ENCODE measurements at regions not wholly inside any gene's neighbourhood (a gene's known extent, or its start where the extent isn't known, plus 50 kb on each side); places are given as distances from the start of the nearest gene placed in this dataset.
A peak's percentile ranks its signal among the peaks of the same experiment; 100 is the strongest.

DNA sequence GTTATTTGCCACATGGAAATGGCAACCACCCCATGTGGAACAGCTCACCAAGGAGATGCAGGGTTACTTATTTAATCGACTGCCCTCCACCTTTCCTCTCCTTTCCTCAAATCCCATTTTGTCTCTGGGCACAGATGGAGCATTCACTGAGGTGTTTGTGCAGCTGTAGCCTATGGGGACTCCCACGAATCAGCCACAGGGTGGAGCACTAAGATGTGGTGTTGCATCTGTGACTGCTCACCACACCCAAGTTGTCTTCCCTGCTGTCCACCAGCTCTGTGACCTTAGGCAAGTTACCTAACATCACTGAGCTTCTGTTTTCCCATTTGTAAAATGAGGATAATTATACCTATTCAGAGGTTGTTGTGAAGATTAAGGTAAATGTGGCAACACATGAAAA, 252.4 kb upstream of the CPEB2 start:
- H3K27me3 ChIP-seq, result no peaks in the 10 kb centered on the region
- peak in 2 of 3 donors; percentile 33 to 59 for DNase-seq
- 38% methylated on average over 2 of the region's 2 CpGs for WGBS (ENCODE audit: insufficient coverage, low coverage, low lambda C conversion rate, missing lambda C conversion rate)

DNA sequence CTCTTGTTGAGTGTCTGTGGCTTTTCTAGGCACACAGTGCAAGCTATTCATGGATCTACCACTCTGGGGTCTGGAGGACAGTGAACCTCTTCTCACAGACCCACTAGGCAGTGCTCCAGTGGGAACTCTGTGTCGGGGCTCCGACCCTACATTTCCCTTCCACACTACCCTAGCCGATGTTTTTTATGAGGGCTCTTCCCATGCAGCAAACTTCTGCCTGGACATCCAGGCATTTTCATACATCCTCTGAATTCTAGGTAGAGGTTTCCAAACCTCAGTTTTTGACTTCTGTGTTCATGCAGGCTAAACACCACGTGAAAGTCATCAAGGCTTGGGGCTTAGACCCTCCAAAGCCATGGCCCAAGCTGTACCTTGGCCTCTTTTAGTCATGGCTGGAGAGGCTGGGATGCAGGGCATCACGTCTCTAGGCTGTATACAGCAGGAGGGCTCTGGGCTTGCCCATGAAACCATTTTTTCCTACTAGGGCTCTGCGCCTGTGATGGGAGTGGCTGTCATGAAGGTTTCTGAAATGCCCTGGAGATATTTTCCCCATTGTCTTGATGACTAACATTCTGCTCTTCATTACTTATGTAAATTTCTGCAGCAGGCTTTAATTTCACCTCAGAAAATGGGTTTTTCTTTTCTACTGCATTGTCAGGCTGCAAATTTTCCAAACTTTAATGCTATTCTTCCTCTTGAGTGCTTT, 249.8 kb upstream of the CPEB2 start:
- Histone ChIP-seq H3K9me3 (no peaks in the 10 kb centered on the region), H3K4me3 (no peak overlapping the region), H3K27me3 (no peaks in the 10 kb centered on the region), H3K27ac (no peak overlapping the region), H3K4me1 (no peaks in the 10 kb centered on the region), H3K36me3 (no peaks in the 10 kb centered on the region)
- DNase-seq (no peak), ATAC-seq (no peak)
- TF ChIP-seq, protein P1, sequence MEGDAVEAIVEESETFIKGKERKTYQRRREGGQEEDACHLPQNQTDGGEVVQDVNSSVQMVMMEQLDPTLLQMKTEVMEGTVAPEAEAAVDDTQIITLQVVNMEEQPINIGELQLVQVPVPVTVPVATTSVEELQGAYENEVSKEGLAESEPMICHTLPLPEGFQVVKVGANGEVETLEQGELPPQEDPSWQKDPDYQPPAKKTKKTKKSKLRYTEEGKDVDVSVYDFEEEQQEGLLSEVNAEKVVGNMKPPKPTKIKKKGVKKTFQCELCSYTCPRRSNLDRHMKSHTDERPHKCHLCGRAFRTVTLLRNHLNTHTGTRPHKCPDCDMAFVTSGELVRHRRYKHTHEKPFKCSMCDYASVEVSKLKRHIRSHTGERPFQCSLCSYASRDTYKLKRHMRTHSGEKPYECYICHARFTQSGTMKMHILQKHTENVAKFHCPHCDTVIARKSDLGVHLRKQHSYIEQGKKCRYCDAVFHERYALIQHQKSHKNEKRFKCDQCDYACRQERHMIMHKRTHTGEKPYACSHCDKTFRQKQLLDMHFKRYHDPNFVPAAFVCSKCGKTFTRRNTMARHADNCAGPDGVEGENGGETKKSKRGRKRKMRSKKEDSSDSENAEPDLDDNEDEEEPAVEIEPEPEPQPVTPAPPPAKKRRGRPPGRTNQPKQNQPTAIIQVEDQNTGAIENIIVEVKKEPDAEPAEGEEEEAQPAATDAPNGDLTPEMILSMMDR (IDR thresholded peaks at IDR 0.05), result no peak
- no peak for TF ChIP-seq POLR2A (IDR thresholded peaks at IDR 0.05)
- WGBS (ENCODE audit: insufficient coverage, low coverage, low lambda C conversion rate, missing lambda C conversion rate), result 61% methylated on average over 4 of the region's 6 CpGs
- intact Hi-C loops (cut with DNase I), result no loop called here

More for the DNA sequence above, 252.4 kb upstream of the CPEB2 start:
- Histone ChIP-seq H3K9me3 (no peaks in the 10 kb centered on the region), H3K36me3 (no peaks in the 10 kb centered on the region), H3K4me1 (no peaks in the 10 kb centered on the region), H3K4me3 (no peak overlapping the region), H3K27ac (no peak overlapping the region)
- peak; percentile 94 to 99 (median 98) for ATAC-seq
- no peak for TF ChIP-seq POLR2A (IDR thresholded peaks at IDR 0.05)
- TF ChIP-seq, protein P1 (IDR thresholded peaks at IDR 0.05), result peak; percentile 45 to 54 (median 50)
- intact Hi-C loops (cut with DNase I), result no loop called here

DNA sequence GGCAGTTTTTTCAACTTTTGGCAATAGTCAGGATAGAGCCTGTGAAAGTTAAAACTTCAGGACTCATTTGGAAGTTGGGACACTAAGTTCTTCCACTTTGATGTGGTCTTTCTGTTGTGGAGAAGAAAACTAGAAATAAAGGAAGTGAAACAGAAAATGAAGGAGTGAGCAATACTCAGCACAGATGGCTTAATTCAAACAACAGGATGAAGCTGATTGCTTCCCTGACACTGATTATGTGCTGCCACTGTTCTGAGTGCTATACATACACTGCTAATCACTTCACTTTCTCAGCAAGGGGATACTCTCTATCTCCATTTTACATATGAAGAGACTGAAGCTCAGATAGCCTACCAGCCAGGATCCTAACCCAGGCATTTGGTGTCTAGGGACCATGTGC, 235.1 kb upstream of the CPEB2 start:
- TF ChIP-seq POLR2A (IDR thresholded peaks at IDR 0.05), result no peak
- TF ChIP-seq, protein P1 (IDR thresholded peaks at IDR 0.05), result no peak
- Histone ChIP-seq H3K4me1 (peaks cover 0 to 6% (median 0%) of the 10 kb centered on the region in 4 donors), H3K9me3 (no peaks in the 10 kb centered on the region), H3K4me3 (no peak overlapping the region), H3K27ac (no peak overlapping the region), H3K27me3 (no peaks in the 10 kb centered on the region), H3K36me3 (no peaks in the 10 kb centered on the region)
- no peak for DNase-seq
- ATAC-seq, result no peak
- intact Hi-C loops (cut with DNase I), result no loop called here

DNA sequence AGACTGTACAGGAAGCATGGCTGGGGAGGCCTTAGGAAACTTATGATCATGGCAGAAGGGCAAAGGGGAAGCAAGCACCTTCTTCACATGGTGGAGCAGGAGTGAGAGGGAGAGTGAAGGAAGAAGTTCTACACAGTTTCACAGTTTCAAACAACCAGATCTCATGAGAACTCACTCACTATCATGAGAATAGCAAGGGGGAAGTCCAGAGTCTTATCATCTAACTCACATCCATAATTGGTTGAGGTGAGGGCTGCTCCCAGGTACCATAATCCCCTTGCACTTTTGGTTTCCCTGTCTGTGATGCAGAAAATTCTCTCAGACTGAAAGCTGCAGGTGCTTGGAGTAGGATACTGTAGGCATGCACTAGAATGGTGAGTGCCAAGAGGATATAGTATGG, 233.8 kb upstream of the CPEB2 start:
- Histone ChIP-seq H3K27ac (no peak overlapping the region), H3K9me3 (no peaks in the 10 kb centered on the region), H3K4me3 (no peak overlapping the region), H3K27me3 (no peaks in the 10 kb centered on the region), H3K36me3 (no peaks in the 10 kb centered on the region), H3K4me1 (peaks cover 0 to 6% (median 0%) of the 10 kb centered on the region in 4 donors)
- TF ChIP-seq, protein P1 (IDR thresholded peaks at IDR 0.05), result no peak
- TF ChIP-seq POLR2A (IDR thresholded peaks at IDR 0.05), result no peak
- ATAC-seq, result no peak
- intact Hi-C loops (cut with DNase I), result no loop called here
- no peak for DNase-seq

DNA sequence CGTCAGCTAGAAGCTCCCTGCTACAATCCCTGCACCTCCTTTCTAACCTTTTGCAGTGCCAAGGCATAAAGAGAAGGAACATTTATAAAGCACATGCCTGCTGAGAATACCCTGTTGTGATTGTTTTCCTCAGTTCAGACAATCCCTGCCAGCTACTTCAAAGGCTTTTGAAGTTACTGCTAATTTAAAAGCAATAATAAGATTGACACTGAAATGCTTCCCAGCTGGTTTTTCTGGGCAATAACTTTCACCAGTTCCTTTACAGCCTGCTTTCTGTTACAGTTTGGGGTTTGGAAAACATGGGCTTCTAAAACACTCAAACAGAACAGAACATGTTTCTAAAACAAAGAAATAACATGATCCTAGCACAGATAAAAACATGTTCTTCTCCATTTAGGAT, 232.3 kb upstream of the CPEB2 start:
- Histone ChIP-seq H3K36me3 (no peaks in the 10 kb centered on the region), H3K4me1 (peaks cover 0 to 6% (median 0%) of the 10 kb centered on the region in 4 donors), H3K27me3 (no peaks in the 10 kb centered on the region), H3K27ac (no peak overlapping the region), H3K4me3 (no peak overlapping the region), H3K9me3 (no peaks in the 10 kb centered on the region)
- intact Hi-C loops (cut with DNase I), result no loop called here
- TF ChIP-seq, protein P1 (IDR thresholded peaks at IDR 0.05), result no peak
- TF ChIP-seq POLR2A (IDR thresholded peaks at IDR 0.05), result no peak
- ATAC-seq (no peak), DNase-seq (no peak)
- WGBS (ENCODE audit: insufficient coverage, low coverage, low lambda C conversion rate, missing lambda C conversion rate), result no CpG with 5 or more reads among the region's 1 CpG
